Fibroblast of the aortic adventitia (primary cell): ENCODE measurements at regions not wholly inside any gene's neighbourhood (a gene's known extent, or its start where the extent isn't known, plus 50 kb on each side); places are given as distances from the start of the nearest gene placed in this dataset.

Experiments
- DNase-seq: peaks from one replicate; pipeline ENCODE4 v3.0.0-alpha.2; 2010; ENCODE audit warnings: low read depth
- H3K4me3 ChIP-seq: 2 replicates; pipeline ENCODE4 v1.5.1; 2011; ENCODE audit warnings: low read depth, mild to moderate bottlenecking, control low read depth, low read length, moderate library complexity
- TF ChIP-seq, protein P1 (sequence below): IDR thresholded peaks from 2 replicates; pipeline ENCODE4 v1.5.1; 2011; ENCODE audit warnings: mild to moderate bottlenecking, low read length, control low read depth, inconsistent platforms; ENCODE audit not compliant: insufficient read depth

DNA sequence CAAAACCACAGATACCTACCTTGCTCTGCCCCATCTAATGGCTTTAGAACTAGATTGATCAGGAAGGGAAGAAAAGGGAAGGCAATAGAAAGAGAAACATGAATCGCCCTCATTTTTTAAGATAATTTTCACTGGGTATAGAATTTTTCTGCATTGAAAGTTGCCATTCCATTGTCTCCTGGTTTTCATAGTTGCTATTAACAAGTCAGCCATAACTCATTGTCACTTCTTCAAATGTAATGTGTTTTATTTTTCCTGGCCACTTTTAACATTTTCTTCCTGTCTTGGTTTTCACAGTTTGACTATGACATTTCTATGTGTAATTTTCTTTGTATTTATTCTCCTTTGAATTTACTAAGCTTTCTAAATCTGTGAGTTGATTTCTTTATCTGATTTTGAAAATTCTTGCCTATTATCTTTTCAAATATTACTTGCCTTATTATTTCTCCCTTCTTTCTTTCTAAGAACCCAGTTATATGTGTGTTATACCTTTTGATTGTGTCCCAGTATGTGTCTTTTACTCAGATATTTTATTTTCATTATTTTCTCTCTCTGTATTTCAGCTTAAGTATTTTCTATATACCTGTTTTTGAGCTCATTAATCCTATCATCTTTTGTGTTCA lies 85.5 kb upstream of the GLI2 start:
- no peak for DNase-seq

DNA sequence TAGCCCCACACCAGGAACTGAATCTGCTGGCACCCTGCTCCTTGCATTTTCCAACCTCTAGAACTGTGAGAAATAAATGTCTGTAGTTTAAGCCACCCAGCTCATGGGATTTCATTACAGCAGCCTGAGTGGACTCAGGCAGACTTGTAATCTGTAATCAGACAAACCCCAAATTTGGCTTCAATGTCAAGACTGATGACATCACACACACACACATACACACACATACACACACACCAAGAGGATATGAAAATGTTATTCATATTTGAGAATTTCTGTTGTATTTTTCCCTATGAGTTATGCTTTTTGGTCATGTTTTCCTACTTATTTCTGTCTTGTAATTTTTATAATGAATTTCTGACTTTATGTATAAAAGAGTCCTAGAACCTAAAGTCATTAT lies 83.8 kb upstream of the GLI2 start:
- no peak for DNase-seq
- no peak overlapping the region for H3K4me3 ChIP-seq
- TF ChIP-seq, protein P1, sequence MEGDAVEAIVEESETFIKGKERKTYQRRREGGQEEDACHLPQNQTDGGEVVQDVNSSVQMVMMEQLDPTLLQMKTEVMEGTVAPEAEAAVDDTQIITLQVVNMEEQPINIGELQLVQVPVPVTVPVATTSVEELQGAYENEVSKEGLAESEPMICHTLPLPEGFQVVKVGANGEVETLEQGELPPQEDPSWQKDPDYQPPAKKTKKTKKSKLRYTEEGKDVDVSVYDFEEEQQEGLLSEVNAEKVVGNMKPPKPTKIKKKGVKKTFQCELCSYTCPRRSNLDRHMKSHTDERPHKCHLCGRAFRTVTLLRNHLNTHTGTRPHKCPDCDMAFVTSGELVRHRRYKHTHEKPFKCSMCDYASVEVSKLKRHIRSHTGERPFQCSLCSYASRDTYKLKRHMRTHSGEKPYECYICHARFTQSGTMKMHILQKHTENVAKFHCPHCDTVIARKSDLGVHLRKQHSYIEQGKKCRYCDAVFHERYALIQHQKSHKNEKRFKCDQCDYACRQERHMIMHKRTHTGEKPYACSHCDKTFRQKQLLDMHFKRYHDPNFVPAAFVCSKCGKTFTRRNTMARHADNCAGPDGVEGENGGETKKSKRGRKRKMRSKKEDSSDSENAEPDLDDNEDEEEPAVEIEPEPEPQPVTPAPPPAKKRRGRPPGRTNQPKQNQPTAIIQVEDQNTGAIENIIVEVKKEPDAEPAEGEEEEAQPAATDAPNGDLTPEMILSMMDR, result no peak

More for the DNA sequence above, 85.5 kb upstream of the GLI2 start:
- no peak overlapping the region for H3K4me3 ChIP-seq
- TF ChIP-seq, protein P1, result no peak

GRCh38 chr2:120653046-120653445 lies 82.6 kb upstream of the GLI2 start:
- no peak for DNase-seq
- TF ChIP-seq, protein P1, result no peak
- no peak overlapping the region for H3K4me3 ChIP-seq

DNA sequence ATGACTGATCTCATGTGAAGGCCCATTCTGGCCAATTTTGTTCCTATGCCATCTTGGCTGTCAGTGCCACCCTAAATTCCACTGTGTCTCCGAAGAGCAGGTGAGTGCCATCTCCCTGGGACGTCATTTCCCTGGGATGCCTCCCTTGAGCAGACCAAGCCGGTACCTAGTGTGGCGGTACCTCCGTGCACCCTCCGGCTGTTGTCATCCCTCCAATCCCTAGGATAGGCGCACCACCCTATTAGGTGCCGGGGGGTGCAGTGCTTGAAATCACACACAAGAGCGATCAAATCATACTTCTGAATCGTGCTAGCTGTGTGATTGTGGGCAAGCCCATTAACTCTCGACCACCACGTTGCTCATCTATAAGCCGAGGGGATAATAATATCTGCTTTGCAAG lies 81.8 kb upstream of the GLI2 start:
- TF ChIP-seq, protein P1, result no peak
- DNase-seq, result no peak
- H3K4me3 ChIP-seq, result no peak overlapping the region

- TF ChIP-seq, protein P1, result no peak
- no peak for DNase-seq
Observed at GRCh38 chr2:120654381-120655134, 81.1 kb upstream of the GLI2 start.

GRCh38 chr2:120656273-120656950 lies 79.3 kb upstream of the GLI2 start:
- TF ChIP-seq, protein P1, result no peak
- H3K4me3 ChIP-seq, result no peak overlapping the region
- no peak for DNase-seq

More at GRCh38 chr2:120654381-120655134, 81.1 kb upstream of the GLI2 start:
- no peak overlapping the region for H3K4me3 ChIP-seq
